GM18502 (cell line): ENCODE measurements at regions not wholly inside any gene's neighbourhood (a gene's known extent, or its start where the extent isn't known, plus 50 kb on each side); places are given as distances from the start of the nearest gene placed in this dataset.

ENCODE experiments used
- ATAC-seq: cut with Tn5 transposase; IDR thresholded peaks from one replicate; pipeline ENCODE4 v1.9.1; 2021; ENCODE audit warnings: mild to moderate bottlenecking; ENCODE audit not compliant: unreplicated experiment, poor library complexity

DNA sequence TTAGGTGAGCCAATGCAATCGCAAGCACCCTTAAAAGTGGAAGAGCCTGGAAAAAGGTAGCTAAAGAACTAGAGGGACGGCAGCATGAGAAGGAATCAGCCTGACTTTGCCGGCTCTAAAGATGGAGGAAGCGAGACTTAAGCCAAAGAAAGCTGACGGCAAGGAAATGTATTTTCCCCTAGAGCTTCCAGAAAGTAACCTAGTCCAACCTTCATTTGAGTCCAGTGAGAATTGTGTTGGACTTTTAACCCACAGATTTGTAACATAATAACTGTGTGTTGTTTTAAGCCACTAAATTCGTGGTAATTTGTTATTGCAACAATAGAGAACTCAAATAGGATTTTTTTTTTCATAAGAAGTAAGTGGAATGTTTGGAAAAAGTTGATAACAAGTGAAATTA is 212.7 kb upstream of the C1QTNF7 start:
- ATAC-seq: no peak

DNA sequence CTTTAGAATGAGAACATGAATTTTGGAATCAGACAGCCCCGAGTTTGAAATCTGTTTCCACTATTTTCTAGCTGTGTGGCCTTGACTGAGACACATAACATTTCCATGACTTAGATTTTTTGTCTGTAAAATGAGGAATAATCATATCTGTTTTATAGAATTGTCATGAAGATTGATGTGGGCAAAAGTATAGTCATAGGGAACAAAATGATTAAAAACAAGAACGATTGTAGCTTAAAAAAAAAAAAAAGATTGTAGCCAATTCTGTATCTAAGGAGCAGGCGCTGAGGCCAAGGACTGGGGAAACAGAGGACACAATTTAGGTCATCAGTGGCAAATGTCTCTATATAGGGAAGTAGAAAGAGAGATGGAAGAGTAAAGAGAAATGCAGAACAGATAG is 201.6 kb upstream of the C1QTNF7 start:
- ATAC-seq: no peak

DNA sequence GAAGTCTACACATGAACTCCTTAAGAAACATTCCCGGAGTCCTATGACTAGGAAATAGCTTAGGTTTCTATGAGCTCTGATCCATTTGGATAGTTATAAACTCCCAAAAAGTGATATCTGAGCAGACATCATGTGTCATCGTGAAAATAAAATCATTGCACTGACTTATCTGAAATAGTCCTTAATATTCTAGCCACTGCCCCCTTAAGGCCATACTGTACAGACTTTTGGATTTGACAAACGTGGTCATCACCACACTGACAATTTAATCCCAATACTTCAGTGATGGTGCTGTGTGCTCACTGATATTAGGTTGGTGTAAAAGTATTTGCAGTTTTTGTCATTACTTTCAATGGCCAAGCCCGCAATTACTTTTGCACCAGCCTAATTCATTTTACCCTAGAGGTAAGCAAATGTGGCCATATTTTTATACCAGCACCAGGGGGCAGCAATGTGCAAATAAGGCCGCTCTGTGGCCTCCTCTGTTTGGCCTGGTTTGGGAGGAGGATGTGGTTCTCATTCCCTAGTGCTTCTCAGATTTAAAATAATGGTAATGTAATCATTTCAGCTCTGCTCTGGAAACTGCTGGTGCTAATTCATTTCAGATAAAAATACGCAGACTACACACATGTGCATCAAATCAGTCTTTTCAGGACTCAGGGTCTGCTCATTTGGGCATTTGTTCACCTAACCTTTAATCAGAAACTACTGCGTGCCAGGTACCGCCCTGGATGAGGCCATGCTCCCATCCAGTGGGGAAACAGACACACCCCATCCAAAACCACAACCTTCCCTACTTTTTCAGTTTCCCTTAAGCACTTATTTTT is 196.4 kb upstream of the C1QTNF7 start:
- ATAC-seq: peak; percentile 88

DNA sequence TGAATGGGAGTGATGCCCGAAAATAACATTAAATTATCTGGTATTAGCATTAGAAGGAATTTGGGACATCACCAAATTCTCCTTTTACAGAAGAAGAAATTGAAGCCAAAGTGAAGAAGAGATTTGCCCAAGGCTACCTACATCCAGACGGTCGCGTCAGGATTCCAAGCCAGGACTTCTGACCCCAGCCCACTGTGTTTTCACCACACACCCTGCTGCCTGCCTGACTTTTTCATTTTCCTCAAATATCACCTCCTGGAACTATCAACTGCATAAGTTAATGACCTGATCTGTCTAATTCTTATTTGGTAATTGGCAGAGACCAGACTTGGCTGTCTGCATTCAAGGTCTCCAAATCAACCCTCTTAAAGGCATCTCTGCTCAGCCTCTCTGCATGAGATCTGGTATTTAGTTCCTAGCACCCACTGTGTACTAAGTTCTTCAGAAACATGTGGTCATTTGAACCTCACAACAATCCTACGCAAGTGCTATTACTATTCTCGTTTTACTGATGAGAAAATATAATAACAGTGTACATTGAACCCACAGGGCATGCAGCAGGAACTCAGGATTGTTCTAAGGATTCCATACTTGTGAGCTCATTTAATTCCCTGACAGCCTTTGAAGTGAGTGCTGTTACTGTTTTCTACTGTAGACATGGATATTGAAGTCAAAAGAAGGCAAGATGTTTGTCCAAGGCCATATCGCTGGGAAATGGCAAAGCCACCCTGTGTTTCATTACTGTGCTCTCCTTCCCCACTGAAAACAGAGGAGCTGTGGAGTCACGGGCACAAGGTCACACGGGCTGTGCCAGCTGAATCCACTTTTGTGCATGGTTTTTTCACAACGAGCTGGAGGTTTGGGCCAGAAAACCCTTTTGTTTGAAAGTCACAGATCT is 195.2 kb upstream of the C1QTNF7 start:
- ATAC-seq: no peak

DNA sequence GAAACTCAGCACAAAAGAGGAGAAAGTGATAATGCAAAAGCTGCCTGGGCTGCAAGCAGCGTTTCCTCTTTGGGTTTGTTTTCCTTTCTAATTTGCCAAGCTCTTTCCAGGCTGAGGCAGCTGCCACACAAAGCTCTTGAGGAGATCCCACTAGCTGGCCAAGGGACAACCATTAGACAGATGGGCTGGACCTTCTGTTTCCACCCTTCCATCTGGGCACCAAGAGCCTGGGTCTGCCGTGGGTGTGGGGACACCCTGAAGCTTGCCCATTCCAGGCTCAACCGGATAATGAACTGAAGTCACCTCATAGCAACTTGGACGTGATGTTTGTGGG is 194.6 kb upstream of the C1QTNF7 start:
- ATAC-seq: peak; percentile 19

DNA sequence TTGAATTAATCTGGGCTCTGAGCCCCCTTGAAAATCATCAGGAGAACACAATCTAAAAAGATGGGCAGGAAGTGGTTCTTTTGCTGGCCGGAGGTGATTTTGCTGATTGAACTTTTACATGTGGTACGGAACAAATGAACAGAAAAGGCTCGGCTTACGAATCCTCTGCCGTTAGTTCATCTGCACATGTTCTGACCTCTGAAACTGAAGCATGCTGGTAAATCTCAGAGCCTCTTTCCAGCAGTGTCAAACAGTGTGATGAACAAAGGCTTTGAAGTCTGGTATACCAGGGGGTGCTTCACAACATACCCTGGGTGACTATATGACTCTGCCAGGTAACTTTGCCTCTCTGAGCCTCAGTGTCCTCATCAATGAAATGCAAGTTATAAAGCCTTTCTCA is 194.2 kb upstream of the C1QTNF7 start:
- peak; percentile 40 for ATAC-seq

DNA sequence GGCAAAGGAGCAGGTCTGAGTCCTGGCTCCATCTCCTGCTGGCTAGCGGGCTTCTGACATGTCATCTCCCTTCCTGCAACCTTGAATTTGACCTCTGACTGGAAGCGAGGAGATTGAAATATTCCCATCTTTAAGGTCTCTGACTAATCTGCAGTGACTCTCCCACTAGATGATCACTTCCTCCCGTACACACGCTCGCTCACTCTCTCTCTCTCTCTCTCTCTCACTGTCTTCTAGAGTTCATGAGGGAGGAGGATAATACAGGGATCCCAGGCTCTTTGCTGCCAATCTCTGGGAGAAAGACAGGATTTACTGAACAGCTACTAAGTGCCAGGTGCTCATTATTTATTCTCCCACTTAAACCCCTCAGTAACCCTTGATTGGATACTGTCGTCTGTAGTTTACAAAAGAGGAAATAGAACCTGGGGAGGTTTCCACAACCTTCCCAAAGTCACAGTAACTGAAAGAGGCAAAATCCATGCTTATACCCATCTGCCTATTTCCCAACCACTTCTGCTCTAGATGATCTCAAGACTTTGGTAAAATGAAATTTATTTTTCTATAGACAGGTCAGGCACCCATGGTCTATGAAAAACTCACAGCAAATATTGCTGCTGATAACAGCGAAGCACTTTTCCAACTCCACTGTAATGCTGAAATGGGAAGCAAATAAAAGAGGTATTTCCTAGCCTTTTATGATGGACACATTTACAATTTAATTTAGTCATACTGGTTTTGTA is 193.5 kb upstream of the C1QTNF7 start:
- ATAC-seq: no peak

DNA sequence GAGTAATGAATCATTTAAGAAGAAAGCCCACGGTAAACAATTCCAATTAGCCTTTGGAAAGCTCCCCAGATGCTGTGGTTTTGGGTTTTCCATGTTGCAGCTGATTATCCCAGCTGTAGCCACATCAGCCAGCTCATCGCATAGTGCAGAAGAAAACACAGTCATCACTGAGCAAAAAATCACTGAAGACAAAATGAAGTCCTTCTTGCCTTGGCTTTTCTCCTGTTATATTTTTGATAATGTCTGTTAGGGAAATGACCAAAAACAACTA is 193.0 kb upstream of the C1QTNF7 start:
- ATAC-seq: no peak

DNA sequence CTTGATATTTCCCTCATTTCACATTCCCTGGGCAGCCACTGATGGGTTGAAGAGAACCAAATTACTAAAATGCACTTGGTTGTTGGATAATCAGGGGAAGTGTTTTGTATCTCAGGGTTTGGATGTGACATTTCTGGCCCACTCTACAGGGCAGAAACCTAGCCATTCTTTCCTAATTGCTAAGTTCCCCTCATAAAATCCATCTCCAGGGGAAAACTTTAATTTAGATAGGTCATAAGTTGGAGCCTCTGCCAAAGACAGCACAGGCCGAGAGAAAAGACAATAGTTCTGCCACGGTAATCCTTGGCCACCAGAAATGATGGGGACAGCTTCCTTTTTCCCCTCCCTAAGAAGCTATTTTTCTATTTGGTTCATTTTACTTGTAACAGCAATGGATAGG is 192.7 kb upstream of the C1QTNF7 start:
- ATAC-seq: no peak

DNA sequence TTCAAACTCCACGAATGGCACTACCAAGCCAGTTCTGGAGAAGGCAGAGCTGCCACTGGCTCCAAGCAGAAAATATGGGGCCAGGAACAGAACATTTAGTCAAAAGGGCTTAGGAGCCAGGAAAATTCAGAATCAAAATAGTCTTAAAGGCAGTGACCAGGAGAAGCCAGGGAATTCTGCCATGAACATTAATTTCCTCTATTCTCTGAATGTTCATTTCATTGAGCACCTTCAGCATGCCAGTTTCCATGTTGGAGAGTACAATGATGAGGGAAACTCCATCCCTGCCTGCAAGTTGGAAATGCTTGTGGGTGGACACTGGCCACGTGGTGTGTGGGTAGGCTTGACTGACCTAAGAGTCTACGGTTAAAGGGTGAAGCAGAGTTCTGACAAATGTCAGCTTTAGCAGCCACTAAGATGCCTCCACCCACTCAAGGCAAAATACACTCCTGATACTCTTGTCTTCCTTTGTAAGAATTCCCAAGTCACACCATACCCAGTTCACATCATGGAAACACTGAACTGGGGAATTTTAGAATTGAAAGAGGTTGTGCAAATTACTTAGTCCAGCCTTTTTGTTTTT is 190.1 kb upstream of the C1QTNF7 start:
- ATAC-seq: no peak

DNA sequence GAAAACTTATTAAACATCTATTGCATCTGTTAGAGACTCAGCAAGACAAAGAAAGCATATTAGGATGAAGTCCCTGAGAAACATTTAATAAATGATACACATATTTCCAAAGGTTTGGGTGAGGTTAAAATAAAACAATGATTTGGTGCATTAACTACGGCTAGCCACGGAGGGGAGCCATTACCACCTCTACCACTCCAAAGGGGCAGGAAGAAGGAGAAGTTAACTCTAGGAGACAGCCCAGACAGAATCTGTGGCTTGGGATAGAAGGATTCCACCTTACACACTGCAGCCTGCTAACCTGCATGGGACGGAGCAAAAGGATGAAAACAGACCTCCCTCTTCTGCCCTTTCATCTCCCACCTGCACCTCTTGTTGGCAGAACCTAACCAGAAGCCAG is 189.1 kb upstream of the C1QTNF7 start:
- ATAC-seq: peak; percentile 84

DNA sequence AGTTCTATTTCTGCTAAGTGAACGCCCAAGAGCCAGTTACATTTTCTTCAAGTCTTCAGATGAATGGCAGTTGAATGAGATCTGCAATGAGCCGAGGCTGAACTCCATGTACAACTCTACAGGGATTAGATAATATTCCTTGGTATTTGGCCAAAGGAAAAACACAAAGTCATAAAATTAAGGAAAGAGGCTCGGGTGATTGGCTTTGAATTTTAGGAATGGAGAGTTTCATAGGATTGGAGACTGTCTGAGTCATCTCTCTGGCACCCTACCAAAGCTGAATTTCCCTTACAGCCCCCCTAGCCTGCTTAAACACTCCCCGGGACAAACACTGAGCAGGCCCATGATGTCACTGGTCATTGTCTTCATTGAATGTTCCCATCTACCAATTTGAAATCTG is 188.0 kb upstream of the C1QTNF7 start:
- no peak for ATAC-seq

DNA sequence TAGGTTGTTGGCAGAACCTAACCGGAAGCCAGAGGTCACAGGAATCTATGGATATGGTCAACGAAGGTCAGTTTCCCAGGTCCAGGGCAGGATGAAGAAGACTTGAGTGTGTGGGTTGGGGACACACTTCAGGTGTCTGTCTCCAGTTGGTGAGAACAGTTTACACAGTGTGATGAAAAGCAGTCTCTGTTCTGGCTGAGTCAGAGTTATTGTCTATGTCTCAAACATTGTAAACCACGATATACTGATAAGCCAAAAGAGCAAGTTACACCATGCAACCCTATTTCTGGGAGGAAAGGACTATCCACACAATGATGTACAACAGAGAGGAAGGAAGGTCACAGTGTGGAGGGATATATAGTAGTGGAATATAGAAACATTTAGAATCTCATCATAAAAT is 187.1 kb upstream of the C1QTNF7 start:
- no peak for ATAC-seq

DNA sequence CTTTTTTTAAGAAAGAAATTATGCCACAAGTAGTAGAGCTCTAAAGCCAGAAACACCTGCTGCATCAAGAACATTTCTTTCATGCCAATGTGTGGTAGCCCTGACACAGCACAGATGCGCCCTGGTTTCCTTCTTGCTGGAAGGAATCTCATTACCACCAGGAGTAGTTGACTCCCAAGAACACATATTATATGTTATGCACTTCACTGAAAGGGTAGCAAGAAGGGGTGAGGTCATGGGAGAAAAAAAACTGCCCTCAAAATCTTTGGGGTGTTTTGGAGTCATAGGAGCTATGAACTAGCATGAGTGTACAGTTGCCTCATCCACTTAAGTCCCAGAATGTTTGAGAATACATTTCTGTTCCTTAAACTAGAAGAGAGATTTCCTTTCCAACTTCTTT is 185.8 kb upstream of the C1QTNF7 start:
- ATAC-seq: no peak

DNA sequence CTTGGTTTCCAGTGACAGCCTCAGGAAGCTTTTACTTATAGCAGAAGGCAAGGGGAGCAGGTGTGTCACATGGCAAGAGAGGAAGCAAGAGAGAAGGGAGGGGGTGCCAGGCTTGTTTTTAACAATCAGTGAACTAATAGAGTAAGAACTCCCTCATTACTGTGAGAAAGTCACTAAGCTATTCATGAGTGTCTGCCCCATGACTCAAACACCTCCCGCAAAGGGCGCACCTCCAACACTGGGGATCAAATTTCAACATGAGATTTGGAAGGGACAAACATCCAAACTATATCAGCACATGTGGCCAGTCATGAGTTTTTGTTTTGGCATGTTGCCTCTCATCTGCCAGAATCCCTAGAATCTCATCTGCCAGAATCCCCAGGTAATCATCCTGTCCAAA is 183.5 kb upstream of the C1QTNF7 start:
- no peak for ATAC-seq

DNA sequence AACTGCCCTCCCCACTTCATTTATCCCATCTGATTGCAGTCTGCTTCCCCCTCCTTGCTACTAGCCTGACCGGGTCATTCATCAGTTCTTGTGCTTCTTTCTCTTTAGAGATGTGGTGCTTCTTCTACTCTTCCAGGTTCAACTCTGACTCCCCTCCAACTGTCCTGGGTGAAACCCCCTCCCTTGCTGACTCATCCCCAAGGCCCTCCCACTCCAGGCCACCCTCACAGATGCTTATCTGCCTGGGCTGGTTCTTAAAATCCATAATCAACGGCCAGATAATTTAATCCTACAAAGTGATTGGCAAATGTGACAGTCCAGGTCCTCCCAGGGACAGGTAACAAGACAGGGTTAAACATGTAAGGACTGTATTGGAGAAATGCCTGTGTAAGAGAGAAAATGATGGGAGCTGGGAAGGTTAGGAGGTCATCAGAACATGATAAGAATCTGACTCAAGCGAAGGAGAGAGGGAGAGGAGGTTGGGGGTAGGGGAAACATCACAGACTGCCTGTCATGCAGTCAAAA is 182.8 kb upstream of the C1QTNF7 start:
- ATAC-seq: no peak

DNA sequence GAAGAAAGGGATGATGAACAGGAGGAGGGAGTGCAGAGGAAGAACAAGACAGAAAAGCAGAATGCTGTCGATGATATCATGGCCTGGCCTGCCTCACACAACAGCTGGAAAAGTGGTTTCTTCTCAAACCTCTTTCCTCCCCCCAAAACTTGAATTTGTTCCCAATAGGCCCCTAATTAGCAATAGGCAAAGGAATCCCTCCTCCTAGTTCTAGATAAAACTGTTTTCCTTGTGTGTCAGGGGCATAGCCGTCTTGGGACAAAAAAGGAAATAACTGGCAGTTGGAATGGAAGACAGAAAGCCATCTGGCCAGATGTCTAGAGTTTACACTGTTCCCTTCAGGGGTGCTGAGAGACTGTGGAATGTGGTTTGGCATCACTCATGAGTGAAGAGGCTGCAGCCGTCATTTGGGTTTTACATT is 177.8 kb upstream of the C1QTNF7 start:
- ATAC-seq: no peak

DNA sequence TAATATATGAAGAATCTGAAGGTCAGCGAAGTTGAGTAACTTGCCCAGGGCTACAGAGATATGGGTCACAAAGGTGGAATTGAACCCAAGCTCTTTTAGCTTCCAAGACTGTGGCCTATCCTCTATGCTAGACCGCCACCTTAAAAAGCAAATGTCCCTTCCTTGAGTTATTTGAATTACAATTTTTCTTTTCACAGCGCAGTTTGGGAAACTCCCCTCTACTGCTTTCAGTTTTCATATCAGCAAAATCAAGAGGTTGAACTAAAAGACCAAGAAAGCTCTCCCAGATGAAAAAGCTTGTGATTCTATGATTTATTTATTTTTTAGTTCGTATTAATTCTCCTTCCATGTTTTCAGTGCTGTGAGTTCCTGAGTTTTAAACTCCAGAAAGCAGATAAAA is 174.5 kb upstream of the C1QTNF7 start:
- peak; percentile 92 for ATAC-seq

DNA sequence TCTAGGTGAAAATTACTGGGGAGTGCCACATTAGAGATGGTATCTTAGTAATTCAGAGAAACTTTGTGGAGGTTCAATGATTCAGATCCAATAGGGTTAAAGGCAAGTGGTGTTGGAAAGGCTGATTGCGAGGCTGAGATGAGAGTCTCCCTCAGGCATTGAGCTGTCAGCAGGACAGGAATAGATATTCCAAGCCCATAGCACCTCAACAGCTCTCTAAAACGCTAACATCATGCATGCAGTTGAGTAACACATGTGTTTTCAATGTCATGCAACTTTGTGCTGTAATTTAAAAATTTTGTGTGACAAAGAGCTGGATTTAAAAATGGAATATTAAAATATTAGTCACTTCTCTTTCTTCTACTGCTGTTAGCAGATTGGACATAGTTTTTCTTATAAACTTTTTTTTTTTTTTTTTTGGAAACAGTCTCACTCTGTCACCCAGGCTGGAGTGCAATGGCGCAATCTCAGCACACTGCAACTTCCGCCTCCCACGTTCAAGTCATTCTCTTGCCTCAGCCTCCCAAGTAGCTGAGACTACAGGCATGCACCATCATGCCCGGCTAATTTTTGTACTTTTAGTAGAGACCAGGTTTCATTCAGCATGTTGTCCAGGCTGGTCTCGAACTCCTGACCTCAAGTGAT is 173.5 kb upstream of the C1QTNF7 start:
- ATAC-seq: no peak

DNA sequence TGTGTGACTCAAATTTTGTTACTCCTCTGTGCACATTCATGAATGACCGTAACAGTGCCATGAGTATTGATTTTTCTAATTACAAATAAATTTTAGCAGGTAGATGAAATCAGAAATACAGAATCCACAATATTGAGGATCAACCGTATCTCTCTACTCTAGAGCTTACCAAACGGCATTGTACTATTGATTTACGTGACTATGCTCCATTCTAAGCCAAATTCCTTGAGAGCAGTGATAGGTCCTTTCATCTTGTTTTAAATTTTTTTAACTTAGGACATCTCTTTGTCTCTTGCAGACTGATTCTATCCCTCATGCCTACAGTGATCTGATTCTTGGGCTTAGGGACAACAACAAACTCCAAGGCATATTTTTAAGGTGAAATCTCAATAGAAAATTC is 172.3 kb upstream of the C1QTNF7 start:
- no peak for ATAC-seq
